SK-N-SH (cell line): ENCODE measurements at regions not wholly inside any gene's neighbourhood (a gene's known extent, or its start where the extent isn't known, plus 50 kb on each side); places are given as distances from the start of the nearest gene placed in this dataset.

ENCODE experiments used
- CTCF ChIA-PET: fragments of 300-600, 350-600 bp; formaldehyde crosslinking; extraction: SDS; loops from one replicate; lab custom pipeline; 2021; lab: Yijun Ruan, JAX
- POLR2A ChIA-PET: fragments of 350-600 bp; sonication (Branson Sonifier 250); formaldehyde crosslinking; extraction: SDS; loops from one replicate; lab custom pipeline; 2020; ENCODE audit warnings: antibody characterized with exemption, inconsistent platforms; lab: Yijun Ruan, JAX
- DNase-seq: peaks from one replicate; pipeline ENCODE4 v3.0.0; 2012
- H2AFZ ChIP-seq: fragments of 200-600 bp; sonication (generic); 2 replicates; pipeline ENCODE4 v1.8.1; 2016; ENCODE audit warnings: antibody characterized with exemption, mild to moderate bottlenecking, low read depth
- H3F3A ChIP-seq: fragments of 200-600 bp; sonication (generic); replicated peaks from 2 replicates; pipeline ENCODE3; 2016; ENCODE audit warnings: antibody characterized with exemption, mild to moderate bottlenecking; ENCODE audit not compliant: insufficient read depth
- H3K27ac ChIP-seq, 2 experiments: fragments of 200-500 bp in 1 of 2; fragments of 200-600 bp in 1 of 2; sonication (Bioruptor generic) in 1 of 2; sonication (generic), shearing (Covaris generic) in 1 of 2; 2 replicates each; pipeline versions ENCODE4 v1.5.1 to v1.6.1; 2014 to 2016; ENCODE audit warnings: low read depth in 2 of 2, inconsistent platforms in 1 of 2, low read length in 1 of 2, mild to moderate bottlenecking in 1 of 2, mixed read lengths in 1 of 2
- H3K27me3 ChIP-seq: fragments of 200-600 bp; sonication (generic), shearing (Covaris generic); 2 replicates; pipeline ENCODE4 v1.6.1; 2016; ENCODE audit warnings: mixed run types; ENCODE audit not compliant: insufficient read depth
- H3K36me3 ChIP-seq, 2 experiments: fragments of 200-500 bp in 1 of 2; fragments of 200-600 bp in 1 of 2; sonication (Bioruptor generic) in 1 of 2; sonication (generic) in 1 of 2; replicated peaks in 1 of 2; 2 replicates each; pipeline versions ENCODE3 to v1.5.1; 2014 to 2016; ENCODE audit warnings: low read length in 1 of 2, mild to moderate bottlenecking in 1 of 2; ENCODE audit not compliant: insufficient read depth in 2 of 2, control insufficient read depth in 1 of 2
- H3K4me1 ChIP-seq, 2 experiments: fragments of 200-500 bp in 1 of 2; fragments of 200-600 bp in 1 of 2; sonication (Bioruptor generic) in 1 of 2; sonication (generic), shearing (Covaris generic) in 1 of 2; 2 replicates each; pipeline versions ENCODE4 v1.5.1 to v1.6.1; 2014 to 2016; ENCODE audit warnings: low read depth in 1 of 2, low read length in 1 of 2, mixed run types in 1 of 2; ENCODE audit not compliant: insufficient read depth in 2 of 2, control insufficient read depth in 1 of 2
- H3K4me2 ChIP-seq: fragments of 200-600 bp; sonication (generic), shearing (Covaris generic); 2 replicates; pipeline ENCODE4 v1.6.1; 2017; ENCODE audit warnings: mixed run types
- H3K4me3 ChIP-seq, 2 experiments: fragments of 200-500 bp in 1 of 2; fragments of 200-600 bp in 1 of 2; sonication (Bioruptor generic) in 1 of 2; sonication (generic), shearing (Covaris generic) in 1 of 2; 2 replicates each; pipeline versions ENCODE4 v1.5.1 to v1.8.1; 2014 to 2016; ENCODE audit warnings: low read depth in 2 of 2, inconsistent platforms in 1 of 2, low read length in 1 of 2, mild to moderate bottlenecking in 1 of 2, mixed read lengths in 1 of 2, moderate library complexity in 1 of 2
- H3K79me2 ChIP-seq: fragments of 200-600 bp; sonication (generic); 2 replicates; pipeline ENCODE4 v1.8.1; 2017; ENCODE audit warnings: mild to moderate bottlenecking; ENCODE audit not compliant: insufficient read depth
- H3K9ac ChIP-seq: fragments of 200-600 bp; sonication (generic); 2 replicates; pipeline ENCODE4 v1.6.1; 2017; ENCODE audit warnings: mixed run types
- H3K9me2 ChIP-seq: fragments of 200-600 bp; sonication (generic); 2 replicates; pipeline ENCODE4 v1.6.1; 2017; ENCODE audit warnings: mixed run types
- H3K9me3 ChIP-seq: fragments of 200-600 bp; sonication (generic); 2 replicates; pipeline ENCODE4 v1.6.1; 2017; ENCODE audit warnings: mixed run types, mild to moderate bottlenecking, moderate library complexity
- H4K20me1 ChIP-seq: fragments of 200-600 bp; sonication (generic); 2 replicates; pipeline ENCODE4 v1.6.1; 2017; ENCODE audit warnings: mild to moderate bottlenecking, mixed run types; ENCODE audit not compliant: insufficient read depth
- FOXM1 ChIP-seq: IDR thresholded peaks from 2 replicates; pipeline ENCODE4 v1.4.0; 2012; ENCODE audit warnings: low read depth, mild to moderate bottlenecking
- IRF3 ChIP-seq: fragments of 150-350 bp; IDR thresholded peaks from 2 replicates; pipeline ENCODE4 v1.6.1; 2016; ENCODE audit warnings: mild to moderate bottlenecking, low read depth, low read length
- MEF2A ChIP-seq: IDR thresholded peaks from 2 replicates; pipeline ENCODE4 v1.4.0; 2012; ENCODE audit warnings: low read depth, borderline replicate concordance
- POLR2AphosphoS5 ChIP-seq: IDR thresholded peaks from 2 replicates; pipeline ENCODE4 v1.6.1; 2012; ENCODE audit warnings: low read depth, low read length
- RCOR1 ChIP-seq: fragments of 150-350 bp; IDR thresholded peaks from 2 replicates; pipeline ENCODE4 v1.6.1; 2017; ENCODE audit warnings: antibody characterized with exemption, low read length
- TAF1 ChIP-seq: IDR thresholded peaks from 2 replicates; pipeline ENCODE4 v1.6.1; 2012; ENCODE audit warnings: low read depth, mild to moderate bottlenecking, low read length, moderate library complexity, borderline replicate concordance
- YY1 ChIP-seq: IDR thresholded peaks from 2 replicates; pipeline ENCODE4 v1.4.0; 2012; ENCODE audit warnings: low read depth, mild to moderate bottlenecking
- WGBS: methylation state at CpG from one replicate; pipeline ENCODE4 v1.1.6; 2017; ENCODE audit warnings: low lambda C conversion rate; 5-methylcytosine and 5-hydroxymethylcytosine counted together
- TF ChIP-seq, protein P1 (sequence below): fragments of 200-600 bp; sonication (generic); IDR thresholded peaks from 2 replicates; pipeline ENCODE4 v1.6.1; 2017; ENCODE audit warnings: antibody characterized with exemption, mild to moderate bottlenecking, moderate library complexity
- TF ChIP-seq, protein P2 (sequence below): IDR thresholded peaks from 2 replicates; pipeline ENCODE4 v1.6.1; 2012; ENCODE audit warnings: mild to moderate bottlenecking, low read depth, low read length, moderate library complexity

GRCh38 chr13:47179321-47179720 is 282.5 kb upstream of the HTR2A start (continued):
- TF ChIP-seq, protein P1, sequence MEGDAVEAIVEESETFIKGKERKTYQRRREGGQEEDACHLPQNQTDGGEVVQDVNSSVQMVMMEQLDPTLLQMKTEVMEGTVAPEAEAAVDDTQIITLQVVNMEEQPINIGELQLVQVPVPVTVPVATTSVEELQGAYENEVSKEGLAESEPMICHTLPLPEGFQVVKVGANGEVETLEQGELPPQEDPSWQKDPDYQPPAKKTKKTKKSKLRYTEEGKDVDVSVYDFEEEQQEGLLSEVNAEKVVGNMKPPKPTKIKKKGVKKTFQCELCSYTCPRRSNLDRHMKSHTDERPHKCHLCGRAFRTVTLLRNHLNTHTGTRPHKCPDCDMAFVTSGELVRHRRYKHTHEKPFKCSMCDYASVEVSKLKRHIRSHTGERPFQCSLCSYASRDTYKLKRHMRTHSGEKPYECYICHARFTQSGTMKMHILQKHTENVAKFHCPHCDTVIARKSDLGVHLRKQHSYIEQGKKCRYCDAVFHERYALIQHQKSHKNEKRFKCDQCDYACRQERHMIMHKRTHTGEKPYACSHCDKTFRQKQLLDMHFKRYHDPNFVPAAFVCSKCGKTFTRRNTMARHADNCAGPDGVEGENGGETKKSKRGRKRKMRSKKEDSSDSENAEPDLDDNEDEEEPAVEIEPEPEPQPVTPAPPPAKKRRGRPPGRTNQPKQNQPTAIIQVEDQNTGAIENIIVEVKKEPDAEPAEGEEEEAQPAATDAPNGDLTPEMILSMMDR, result no peak
- TF ChIP-seq MEF2A, result no peak
- TF ChIP-seq FOXM1, result no peak
- no peak for TF ChIP-seq RCOR1
- no peak for TF ChIP-seq IRF3
- TF ChIP-seq POLR2AphosphoS5, result no peak
- TF ChIP-seq YY1, result no peak

- Histone ChIP-seq H3K27ac (no peak overlapping the region), H3K36me3 (no peaks in the 10 kb centered on the region), H3K4me3 (no peak overlapping the region), H3K4me2 (no peak overlapping the region), H2AFZ (no peak overlapping the region), H3K27me3 (no peaks in the 10 kb centered on the region), H3F3A (peaks cover 18% of the 10 kb centered on the region), H4K20me1 (no peaks in the 10 kb centered on the region), H3K9ac (no peak overlapping the region), H3K9me2 (no peaks in the 10 kb centered on the region), H3K4me1 (no peaks in the 10 kb centered on the region; a peak in 1 of 4 replicates), H3K9me3 (no peaks in the 10 kb centered on the region), H3K79me2 (no peaks in the 10 kb centered on the region)
- ChIA-PET CTCF (no interaction called here), POLR2A (no interaction called here)
- 51% methylated on average over 4 of the region's 5 CpGs for WGBS
- no peak for DNase-seq
- TF ChIP-seq, protein P2, sequence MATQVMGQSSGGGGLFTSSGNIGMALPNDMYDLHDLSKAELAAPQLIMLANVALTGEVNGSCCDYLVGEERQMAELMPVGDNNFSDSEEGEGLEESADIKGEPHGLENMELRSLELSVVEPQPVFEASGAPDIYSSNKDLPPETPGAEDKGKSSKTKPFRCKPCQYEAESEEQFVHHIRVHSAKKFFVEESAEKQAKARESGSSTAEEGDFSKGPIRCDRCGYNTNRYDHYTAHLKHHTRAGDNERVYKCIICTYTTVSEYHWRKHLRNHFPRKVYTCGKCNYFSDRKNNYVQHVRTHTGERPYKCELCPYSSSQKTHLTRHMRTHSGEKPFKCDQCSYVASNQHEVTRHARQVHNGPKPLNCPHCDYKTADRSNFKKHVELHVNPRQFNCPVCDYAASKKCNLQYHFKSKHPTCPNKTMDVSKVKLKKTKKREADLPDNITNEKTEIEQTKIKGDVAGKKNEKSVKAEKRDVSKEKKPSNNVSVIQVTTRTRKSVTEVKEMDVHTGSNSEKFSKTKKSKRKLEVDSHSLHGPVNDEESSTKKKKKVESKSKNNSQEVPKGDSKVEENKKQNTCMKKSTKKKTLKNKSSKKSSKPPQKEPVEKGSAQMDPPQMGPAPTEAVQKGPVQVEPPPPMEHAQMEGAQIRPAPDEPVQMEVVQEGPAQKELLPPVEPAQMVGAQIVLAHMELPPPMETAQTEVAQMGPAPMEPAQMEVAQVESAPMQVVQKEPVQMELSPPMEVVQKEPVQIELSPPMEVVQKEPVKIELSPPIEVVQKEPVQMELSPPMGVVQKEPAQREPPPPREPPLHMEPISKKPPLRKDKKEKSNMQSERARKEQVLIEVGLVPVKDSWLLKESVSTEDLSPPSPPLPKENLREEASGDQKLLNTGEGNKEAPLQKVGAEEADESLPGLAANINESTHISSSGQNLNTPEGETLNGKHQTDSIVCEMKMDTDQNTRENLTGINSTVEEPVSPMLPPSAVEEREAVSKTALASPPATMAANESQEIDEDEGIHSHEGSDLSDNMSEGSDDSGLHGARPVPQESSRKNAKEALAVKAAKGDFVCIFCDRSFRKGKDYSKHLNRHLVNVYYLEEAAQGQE, result no peak
- TF ChIP-seq TAF1, result no peak
These were observed 281.5 kb upstream of the HTR2A start for GRCh38 chr13:47178090-47178950.
